Pulmonary artery endothelial cell (primary cell): ENCODE measurements at regions not wholly inside any gene's neighbourhood (a gene's known extent, or its start where the extent isn't known, plus 50 kb on each side); places are given as distances from the start of the nearest gene placed in this dataset.

Experiments used
- DNase-seq: peaks from one replicate; pipeline ENCODE4 v3.0.0-alpha.2; 2011; ENCODE audit warnings: low read depth, low spot score

DNA sequence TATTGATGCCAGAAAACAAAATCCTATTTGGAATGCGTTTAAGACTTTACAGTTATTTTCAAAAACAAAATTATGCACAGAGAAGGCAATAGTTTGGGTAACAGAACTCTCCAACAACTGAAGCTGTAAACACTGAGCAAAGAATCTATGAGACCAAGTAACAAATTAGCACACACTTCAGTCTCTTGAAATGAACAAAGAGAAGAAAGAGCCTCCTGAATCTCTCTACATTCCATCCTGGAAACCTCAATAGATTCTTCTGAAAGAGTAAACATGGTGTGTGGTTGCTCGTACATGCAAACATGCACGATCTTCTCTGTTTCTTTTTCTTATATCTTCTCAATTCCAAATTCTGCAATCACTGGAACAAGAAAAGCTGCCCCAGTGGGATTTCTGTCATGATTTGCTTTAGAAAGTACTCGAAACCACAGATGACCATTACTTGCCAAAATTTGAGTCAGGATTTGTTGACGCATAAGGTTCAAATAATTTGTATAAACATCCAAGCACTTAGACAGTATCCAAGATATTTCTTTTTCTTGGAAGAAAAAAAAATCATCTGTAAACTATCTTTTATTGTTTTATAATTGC, 137.9 kb upstream of the DACH1 start:
- no peak for DNase-seq

DNA sequence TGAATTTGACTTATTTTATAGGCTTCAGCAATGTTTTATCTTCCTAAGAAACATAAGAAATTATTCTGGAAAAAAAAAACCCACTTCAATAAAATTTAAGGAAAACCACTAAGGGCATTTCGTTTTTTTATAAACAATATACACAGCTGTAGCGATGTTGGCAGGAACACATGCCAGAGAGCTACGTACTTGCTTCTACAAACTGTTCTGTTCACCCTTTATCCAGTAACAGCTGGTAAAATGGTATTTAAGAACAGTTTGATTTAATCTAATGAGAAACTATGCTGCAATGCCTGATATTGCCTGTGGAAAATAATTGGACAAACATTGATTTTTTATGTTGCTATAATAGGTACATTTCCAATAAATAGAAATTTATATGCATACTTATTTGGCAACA, 137.2 kb upstream of the DACH1 start:
- DNase-seq: no peak

DNA sequence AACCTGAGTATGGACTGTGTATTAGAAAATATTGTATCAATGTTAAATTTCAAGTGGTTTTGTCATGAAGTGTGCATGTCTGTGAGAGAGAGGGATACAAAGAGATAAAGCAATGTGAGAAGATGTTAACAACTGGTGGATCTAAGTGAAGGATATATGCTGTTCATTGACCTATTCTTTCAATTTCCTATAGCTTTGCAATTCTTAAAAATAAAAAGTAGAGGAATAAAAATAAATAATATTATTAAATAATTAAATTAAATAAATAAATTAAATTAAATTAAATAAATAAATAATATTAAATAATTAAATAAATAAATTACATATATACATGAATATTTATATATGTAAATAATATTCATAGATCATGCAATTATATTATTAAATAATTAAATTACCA, 131.2 kb upstream of the DACH1 start:
- no peak for DNase-seq

DNA sequence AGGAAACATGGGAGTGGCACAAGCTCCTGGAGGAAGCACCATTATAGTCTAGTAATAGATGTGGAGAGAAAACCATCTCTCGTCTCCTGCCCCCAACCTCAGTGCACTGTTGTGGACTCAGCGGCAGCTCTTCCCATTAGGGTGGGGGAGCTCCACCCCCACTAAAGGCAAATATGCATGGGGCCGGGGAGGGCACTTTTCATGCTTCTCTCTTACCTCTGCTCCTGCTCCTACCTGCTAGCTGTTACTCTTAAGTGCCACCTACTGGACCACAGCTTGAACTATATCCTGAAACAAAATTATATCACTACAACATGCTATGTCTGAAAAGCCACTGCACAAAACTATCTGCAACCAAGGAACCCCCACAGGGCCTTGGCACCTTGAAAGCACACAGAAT, 112.6 kb upstream of the DACH1 start:
- no peak for DNase-seq

DNA sequence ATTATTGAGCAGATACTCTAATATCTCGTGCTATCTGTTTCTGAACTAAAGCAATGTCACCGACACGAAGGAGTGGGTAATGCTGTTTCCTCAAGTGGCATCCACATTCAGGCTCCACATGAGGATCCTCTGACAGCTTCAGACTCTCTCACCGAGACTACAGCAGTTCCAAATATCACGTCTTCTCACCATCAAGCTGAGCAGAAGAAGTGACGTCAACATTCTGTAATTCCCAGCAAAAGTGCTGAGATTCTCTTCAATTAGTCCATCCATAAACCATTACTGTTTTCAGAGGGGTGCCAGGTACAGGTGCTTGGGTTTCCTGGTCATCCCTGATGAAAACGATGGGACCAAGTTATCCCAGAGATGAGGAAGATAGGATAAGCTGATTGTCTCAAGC, 110.0 kb upstream of the DACH1 start:
- no peak for DNase-seq

DNA sequence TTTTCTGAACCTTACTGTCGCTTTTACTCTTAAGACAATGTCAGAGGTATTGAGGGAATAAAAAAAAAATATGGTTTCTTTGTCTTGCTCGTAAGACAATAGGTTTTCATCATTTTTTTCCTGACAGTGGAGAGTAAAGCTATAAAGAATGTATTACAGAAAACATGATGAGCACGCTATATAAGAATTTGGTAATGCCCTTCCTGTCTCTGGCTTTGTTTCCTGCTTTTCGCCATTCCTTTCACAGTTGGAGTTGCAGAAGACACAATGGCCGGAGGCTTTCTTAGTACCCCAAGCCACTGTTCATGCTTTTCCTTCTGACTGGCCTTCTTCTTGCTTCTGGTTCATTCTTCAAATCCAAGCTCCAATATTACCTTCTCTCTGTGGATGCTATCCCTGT, 101.0 kb upstream of the DACH1 start:
- no peak for DNase-seq

DNA sequence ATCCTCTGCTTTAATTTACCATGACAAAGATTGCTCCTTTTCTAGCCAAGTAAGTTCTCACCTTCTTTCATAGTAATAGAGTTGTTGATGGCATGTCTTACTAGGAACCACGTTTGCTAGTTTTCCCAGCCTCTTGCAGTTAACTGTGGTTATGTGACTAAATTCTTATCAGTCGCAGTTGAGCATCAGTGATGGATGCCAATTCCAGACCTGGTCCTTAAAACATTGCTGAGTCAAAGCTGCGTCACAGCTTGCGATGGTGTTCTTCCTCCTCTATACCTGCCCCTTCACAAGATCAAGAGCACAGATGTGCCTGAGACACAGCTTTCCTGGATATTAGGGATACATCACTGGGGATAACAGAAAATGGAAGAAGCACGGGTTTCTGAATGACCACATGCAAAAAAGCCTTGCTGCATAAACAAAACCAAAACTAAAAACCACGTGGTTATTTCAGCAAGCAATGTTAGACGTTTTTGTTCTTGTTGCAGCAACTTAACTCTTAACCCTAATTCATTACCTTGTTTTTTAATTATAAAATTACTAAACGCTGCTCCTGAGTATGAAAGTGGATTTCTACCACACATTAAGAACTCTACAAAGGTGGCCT, 97.6 kb upstream of the DACH1 start:
- DNase-seq: no peak

DNA sequence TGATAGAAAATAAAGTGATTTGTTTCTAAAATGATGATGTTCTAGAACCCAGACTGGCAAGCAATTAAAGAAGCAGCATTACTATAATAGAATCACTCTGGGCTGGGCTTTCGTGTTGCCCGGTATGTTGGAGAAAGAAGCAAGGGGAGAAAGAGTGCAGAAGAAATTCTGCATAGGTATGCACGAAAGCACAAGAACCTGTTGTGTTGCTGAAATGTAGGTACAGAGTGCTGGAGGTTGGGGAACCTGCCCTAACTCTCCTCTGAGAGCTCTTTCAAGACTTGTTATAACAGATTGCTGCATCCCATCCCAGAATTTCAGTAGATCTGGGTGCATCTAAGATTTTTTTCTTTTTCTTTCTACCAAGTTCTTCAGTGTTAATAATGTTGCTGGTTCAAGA, 95.7 kb upstream of the DACH1 start:
- no peak for DNase-seq

DNA sequence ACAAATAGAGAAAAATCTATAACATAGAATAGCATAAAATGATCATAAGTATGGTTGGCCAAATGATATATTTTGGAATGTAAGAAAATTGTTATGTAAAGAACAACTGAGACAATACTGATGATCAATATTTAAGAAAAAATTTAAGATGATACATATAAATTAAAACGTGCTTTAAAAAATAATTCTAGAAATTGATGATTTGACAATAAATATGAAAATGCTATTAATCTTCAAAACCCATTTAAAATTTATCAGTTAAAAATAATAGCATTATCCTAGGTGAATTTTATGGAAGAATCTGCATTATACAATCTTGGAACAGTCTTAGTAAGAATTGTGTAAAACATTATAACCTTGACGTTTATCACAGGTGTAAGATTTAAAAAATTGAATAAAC, 95.1 kb upstream of the DACH1 start:
- no peak for DNase-seq

DNA sequence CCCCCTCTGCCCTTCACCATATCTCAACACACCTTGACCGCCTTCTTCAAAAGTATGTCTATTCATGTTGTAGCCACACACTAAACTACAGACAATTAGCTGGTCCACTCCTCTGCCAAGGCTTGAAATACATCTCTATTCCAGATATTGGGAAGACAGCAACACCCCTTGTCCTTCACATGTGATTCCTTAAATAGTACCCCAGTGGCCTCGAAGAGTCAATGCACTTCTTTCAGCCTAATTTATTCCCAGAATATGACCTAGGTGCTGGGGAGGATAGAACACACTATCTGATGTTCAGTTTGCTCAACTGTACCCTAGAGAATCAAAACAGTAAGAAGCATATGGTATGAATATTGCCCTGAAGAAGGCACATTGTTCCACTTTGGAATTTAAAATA, 82.4 kb upstream of the DACH1 start:
- DNase-seq: no peak

DNA sequence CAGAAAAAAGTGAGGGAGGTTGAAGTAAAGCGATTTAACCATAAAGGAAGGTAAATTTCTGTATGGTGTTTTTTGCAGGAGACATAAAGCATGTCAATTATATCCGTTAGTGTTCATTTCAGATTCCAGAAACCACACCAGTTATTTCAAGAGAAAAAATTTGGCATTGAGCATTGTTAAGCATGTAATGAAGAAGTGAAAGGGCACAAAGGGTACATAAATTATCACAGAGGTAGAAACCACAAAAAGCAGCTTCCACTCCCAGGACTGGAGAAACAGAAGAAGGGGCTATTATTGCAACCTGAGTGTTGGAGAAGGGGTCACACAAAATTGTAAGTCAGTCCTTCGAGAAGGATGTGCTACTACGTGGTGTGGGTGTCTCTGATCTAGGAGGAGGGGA, 72.2 kb upstream of the DACH1 start:
- no peak for DNase-seq

DNA sequence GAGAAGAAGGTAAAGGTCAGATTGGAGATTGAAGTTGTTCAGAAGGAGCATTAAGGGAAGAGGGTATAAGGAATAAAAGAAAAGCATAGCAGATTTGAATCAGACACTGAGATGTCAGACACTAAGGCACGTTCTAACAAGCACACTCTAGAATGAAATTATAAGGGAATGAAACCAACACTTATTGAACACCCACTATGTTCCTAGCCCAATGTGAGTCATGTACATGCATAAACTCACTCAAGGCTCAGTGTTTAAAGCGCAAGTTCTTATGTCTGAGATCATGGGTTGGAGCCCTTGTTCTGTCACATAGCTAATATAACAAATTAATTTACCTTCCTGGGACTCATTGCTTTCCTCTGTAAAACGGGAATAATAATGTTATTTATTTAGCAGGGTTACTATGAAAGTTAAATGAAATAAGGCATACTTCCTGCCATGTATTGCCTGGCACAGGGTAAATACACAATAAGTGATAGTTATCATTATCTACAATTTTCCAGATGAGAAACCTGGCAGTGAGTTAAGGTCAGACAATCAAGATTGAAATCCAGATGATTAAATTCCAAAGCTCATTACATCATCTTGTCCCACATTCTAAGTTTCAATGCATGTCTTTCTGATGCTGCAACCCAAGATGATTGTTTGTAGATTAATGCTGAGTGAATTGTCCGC, 68.3 kb upstream of the DACH1 start:
- no peak for DNase-seq

DNA sequence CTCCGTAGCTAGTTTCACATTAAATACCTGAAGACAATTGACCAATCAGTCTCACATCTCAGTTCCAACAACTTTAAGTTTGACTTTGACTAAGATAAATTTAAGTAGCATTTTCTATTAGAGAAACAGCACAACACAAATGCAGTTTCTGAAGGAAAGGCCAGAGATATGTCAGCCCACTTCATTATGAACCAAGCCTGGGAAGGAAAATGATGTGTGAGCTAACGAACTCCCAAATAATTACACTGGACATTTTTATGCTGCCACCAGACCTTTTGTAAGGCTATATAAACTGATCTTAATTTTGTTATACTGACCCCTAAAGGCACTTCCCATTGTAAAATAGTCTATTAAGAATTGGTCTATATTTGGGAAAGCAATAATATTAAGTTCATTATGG, 57.9 kb upstream of the DACH1 start:
- no peak for DNase-seq

DNA sequence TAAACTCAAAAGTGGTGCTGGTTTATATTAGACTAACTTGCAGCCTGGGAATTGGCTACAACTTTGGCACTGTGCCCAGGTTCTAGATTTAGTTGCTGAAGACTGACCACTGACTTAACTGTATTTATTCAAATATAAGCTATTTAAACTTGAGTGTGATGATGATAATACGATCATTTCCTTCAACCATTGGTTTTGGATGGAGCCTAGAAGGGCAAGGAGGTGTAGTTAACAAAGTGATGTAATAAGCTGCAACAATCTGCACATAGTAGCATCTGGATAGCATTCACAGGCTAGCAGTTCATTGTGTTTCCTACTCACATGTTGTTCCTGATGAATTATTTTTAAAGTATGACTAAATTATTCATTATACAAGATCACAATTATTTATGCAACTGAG, 55.2 kb upstream of the DACH1 start:
- DNase-seq: no peak
